GM19023 (cell line): ENCODE measurements at regions not wholly inside any gene's neighbourhood (a gene's known extent, or its start where the extent isn't known, plus 50 kb on each side); places are given as distances from the start of the nearest gene placed in this dataset.

Experiments
- ATAC-seq: cut with Tn5 transposase; IDR thresholded peaks from one replicate; pipeline ENCODE4 v1.9.1; 2021; ENCODE audit warnings: mild to moderate bottlenecking, moderate library complexity; ENCODE audit not compliant: unreplicated experiment

DNA sequence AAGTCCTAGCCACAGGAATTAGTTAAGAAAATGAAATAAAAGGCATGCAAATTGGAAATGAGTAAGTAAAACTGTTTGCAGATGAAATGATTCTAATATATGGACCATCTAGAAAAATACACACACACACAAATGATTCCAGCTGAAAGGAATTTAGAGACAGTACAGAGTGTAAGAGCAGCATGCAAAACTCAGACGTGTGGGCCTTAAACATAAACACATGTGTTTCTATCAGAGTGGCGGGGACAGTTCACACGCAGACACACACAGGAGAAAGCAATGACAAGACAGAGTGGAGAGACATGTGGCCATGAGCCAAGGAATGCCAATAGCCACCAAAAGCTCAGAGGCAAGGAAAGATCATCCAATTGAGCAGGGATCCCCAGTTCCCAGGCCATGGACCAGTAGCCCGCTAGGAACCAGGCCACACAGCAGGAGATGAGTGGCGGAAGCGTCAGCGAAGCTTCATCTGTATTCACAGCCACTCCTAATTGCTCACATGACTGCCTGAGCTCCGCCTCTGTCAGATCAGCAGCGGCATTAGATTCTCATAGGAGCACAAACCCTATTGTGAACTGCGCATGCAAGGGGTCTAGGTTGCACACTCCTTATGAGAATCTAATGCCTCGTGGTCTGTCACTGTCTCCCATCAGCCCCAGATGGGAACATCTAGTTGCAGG lies 155.4 kb downstream of the ARL4C start:
- no peak for ATAC-seq

DNA sequence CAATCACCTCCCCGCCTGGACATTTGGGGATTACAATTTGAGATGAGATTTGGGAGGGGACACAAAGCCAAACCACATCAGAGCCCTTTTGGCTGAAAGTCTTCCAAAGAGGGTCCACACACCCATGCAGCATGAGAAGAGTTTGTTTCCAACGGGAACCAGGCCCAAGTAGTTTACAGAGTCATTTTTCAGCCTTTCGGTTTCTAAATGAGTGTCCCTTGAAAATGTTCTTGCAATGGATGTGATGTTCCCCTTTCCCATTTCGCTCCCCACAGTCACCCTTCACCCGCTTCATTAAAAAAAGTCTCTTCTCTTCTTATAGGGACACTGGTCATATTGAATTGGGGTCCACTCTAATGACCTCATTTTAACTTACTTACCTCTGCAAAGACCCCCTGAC lies 157.4 kb downstream of the ARL4C start:
- ATAC-seq = no peak

DNA sequence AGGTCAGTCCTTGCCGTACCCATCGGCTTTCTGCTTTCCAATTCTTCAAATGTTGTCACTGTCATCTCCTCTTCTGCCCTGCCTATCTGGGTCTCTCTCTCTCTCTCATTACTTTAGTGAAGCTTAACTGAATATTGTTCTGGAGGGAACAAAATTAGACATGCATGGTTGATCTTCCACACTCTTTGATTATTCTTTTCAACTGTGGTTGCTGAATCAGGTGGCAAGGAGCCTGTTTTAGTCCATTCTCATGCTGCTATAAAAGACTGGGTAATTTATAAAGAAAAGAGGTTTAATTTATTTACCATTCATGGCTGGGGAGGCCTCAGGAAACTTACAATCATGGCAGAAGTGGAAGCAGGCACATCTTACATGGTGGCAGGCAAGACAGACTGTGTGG lies 157.9 kb downstream of the ARL4C start:
- ATAC-seq = no peak

DNA sequence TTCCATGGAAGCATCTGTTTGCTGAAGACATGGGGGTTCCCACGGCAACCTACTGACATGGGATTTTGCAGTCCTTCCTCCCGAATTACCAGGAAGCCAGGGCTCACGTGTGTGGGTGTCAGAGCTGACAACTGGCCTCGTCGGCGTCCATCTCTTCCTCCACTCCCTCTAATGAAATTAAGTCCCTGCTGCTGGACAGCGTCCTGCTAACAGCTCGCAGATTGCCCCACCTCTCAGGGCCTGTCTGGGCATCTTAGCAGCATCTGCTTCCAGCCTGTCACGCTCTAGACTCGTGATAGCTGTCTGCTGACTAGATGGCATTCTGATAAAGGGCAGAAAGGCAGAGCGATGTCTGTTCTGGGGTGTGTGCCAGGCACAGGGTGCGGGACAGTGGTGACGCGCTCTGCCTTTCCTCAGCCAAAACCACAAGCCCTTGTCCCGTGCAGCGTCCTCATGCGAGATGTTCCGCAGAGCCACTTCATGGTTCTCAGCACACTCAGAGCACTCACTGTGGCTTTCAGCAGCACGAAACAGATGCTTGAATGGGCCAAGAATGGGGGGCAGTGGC lies 161.1 kb downstream of the ARL4C start:
- ATAC-seq = no peak

DNA sequence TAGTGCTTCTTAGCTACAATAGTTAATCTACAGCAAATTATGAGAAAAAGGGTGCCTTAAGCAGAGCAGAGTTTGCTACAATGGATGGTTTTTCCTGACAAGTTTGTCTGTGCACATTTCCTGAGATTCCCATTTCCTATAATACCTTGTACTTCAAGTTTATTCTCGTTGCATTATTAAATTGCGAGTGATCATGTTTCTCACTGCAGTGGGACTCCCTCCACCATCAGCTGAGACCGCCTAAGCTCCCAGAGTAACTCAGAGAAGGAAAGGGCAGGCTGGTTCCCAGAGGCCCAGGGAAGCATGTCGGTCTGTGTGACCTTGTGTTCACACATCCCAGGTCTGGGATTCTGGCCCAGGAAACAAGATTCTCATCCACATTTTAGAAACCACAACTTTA lies 162.1 kb downstream of the ARL4C start:
- ATAC-seq = no peak

DNA sequence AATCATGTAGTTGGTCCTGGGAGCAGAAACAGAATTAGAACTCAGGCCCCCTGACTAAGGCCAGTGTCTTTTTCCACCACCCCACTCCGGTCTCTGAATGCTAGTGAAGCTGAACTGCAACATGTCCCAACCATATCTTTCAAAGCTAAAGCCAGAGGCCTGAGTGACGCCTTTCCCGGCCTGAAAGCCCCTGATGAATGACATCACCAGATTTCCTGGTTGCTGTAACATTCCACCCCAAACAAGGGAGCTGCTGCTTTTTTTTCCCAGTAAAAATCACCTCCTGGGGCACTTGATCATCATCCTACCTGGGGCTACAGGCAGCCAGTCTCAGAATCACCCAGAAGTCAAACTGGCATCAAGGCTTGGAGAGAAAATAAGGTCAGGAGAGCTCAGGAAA lies 162.7 kb downstream of the ARL4C start:
- no peak for ATAC-seq

DNA sequence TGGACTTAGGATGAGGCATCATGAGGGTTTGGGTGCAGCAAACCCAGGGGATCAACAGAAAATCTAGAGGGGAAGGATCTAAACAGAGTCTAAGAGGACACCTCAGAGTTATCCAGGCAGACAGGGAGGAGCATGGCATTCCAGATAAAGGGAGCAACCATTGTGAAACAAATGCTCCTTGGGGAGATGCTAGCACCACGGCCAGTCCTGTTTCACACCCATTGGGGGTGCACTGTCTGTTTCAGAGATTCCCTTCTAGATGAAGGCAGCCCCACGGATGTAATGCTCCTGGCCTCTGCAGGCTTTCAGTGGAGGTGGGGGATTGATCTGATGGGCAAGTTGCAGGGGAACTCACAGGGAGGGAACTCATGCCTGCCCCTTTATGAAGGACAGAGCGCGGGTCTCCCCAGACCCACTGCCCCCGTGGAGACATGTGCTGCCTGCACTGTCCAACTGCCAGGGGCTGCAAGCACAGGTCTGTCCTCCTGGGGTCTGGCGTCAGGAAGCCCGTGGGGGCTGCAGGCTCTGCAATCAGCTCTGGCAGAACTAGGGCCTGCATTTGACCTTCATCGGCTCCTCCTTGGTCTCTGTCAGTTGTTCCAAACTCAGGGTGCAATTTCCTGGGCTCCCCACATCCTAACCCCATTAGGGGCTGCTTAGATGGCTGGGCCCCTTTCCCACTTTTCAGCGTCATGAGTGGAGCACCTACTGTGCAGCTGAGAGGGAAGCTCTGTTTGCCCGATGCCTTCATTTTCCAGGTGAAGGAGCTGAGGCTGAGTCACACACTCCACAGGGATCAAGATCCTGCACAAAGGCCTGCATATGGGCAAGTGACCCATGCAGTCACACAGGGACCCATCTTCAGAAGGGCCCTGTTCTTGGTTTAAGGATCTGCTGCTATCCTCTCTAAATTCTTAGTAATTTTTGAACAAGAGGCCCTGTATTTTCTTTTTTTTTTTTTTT lies 163.4 kb downstream of the ARL4C start:
- no peak for ATAC-seq

DNA sequence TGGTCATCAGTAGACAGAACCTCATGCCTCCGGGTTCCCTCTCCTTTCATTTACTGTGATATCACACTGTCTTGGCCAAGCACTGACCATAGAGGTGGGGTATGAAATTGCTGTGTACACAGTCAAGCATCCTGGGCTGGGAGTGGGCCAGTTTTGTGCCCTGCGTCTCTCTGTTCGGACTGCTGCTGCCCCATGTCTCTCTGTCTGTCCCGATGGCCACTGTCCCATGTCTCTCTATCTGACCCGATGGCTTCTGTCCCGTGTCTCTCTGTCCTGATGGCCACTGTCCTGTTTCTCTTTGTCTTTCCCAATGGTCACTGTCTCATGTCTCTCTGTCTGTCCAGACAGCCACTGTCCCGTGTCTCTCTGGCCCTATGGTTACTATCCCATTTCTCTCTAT lies 164.9 kb downstream of the ARL4C start:
- no peak for ATAC-seq

DNA sequence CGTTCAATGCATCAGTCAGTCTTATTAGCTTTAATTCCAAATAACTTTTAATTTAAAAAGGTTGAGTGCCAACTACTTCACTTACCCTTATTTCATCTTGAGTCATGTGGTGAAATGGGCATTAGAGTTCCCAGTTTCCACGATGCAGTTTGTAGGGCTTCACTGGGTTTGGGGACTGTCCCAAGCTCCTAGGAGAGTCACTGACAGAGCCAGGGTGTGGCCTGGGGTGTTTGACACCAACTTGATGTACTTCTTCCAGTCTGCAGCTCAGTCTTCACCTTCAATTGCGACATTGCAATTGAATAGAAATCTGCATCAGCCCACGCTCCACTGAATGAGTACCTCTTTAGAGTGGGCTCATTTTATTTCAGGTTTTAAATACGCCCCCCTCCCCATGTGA lies 165.3 kb downstream of the ARL4C start:
- no peak for ATAC-seq

DNA sequence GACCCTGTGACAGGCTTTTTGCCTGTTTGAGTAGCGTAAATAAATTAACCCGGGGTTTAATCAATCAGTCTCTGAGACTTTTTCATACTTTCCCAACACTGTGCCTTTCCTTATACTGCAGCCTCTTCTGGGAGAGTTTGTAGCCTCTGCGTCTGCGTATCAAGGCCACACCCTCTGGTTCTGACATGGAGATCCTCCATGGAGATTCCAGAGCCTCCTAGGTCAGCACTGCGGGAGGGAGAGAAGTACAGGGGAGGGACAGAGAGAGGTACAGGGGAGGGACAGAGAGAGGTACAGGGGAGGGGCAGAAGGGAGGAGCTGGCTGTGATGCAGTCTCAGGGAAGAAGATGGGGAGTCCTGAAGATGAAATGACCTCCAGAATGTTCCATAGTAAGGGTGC lies 166.0 kb downstream of the ARL4C start:
- no peak for ATAC-seq

DNA sequence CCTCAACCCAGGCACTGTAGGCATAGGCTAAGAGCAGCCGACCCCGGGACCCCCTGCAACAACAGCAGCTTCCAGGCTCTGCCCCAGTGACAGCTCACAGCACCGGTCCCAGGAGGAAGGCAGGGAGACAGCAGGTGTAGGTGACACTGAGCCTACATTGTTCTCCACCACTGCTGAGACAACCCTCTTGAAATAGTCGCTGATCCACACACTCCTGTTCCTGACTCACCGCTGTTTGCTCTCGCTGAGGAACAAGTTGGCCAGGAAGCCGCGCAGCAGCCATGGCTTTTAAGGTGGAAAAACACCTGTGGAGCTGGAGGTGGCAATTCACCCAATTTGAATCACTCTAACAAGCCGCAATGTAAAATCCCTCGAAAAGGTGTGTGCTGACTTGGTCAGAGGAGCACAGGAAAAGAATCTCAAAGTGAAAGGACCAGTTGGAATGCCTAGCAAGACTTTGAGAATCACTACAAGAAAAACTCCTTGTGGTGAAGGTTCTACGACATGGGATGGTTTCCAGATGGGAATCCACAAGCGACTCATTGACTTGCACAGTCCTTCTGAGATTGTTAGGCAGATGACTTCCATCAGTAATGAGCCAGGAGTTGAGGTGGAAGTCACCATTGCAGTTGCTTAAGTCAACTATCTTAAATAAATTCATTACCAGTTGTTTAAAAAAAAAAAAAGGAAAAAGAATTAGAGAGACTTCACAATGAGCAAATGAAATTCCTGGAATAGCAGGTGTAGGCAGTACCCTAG lies 167.5 kb downstream of the ARL4C start:
- ATAC-seq = no peak

DNA sequence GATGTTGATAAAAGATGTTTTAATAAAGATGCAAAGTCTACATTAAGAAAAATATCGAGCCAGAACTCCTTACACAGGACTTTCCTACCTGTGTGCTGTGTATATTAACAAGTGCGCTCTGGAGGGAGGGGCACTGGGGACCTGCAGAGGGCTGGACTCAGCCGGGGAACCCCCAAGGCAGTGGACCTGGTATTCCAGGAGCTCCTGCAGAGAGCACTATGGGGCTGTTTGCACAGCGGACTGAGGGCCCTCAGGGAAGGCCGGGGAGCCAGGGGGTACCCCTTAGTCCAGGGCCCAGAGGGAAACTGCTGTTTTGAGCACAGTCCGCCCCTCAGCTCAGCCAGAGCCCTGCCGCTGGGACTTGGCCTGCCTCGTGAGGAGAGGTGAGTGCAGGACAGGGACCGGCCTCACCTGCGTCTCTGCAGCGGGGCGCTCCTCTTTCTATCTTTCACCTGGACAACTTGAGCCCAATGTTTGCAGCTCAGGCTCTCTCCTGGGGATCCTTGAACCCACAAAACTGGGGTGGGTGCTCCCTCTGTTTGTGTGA lies 168.4 kb downstream of the ARL4C start:
- ATAC-seq = no peak

DNA sequence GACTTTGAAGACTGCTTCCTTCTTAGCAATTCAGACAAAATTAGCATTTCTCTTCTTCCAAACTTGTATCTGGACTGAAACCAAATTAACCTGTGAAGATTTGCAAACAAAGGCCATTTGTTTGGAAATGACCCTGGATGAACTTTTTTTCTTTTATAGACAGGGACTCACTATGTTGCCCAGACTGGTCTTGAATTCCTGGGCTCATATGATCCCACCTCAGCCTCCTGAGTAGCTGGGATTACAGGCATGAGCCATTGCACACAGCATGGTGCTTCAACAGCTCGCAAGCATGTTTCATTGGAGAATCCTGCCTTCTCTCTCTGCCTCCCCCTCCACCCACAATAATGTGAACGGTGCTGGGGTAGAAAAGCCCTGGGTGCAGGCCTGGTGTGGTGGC lies 170.2 kb downstream of the ARL4C start:
- no peak for ATAC-seq

DNA sequence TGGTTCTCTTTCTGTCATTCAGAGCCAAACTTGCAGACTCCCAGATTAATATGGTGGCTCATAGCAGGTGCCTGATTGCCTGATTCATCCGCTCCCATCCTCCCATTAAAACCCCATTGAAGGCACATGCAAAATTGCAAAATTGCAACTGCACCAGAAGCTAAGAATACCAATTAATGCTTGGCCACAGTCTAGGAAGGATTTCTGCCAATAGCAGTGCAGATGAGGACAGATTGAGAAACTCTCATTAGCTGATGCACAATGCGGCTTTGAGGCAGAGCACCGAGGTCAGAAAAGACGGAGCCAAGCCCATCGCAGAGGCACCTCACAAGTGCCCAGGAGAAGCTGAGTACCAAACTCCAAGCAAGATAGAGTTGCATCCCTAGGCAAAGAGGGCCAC lies 172.8 kb downstream of the ARL4C start:
- ATAC-seq = no peak

DNA sequence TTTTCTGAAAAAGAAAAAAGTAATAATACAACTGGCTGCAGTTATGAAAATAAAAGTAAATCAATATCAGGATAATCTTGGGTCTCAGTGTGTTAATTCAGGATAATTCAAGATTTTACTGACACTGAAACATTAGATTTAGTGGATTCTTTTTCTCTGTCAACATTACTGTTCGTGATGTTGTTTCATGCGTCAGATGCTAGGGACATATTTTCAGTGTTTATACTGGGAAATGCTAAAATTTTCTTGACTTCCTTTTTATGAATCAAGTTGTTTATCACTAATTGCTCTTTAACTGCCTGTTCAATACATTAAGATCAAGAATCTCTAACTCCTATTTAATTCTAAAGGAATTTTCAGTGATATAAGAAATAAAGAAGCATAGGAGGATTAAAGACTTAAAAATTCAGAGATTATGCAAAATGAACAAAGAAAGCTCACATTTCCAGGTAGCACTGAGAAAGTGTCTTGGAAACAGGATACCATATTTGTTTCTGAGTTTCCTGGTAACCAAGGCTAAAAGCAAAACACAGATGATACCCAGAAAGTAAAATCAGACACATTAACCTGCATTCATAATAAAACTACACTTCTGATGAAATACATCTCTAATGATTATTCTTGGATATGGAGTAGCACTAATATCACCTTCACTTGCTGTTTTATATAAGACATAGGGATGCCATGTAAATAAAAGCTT lies 174.0 kb downstream of the ARL4C start:
- no peak for ATAC-seq

DNA sequence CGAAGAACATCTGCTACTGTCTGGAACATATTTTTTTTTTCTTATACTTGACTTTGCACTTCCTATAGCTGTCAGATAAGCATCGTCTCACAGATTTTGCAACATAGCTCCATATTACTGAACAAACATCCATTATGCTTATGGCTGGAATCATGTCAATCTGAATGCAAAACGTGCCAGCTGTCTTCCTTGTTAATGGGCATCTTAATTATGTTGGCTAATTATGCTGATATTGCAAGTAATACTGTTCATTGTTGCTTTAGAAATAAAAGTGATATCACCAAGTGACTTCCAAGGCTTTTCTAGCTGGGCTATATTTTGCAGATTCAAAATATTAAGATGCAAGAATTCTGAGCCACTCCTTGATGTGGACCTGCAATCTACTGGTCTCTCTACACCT lies 176.8 kb downstream of the ARL4C start:
- no peak for ATAC-seq

DNA sequence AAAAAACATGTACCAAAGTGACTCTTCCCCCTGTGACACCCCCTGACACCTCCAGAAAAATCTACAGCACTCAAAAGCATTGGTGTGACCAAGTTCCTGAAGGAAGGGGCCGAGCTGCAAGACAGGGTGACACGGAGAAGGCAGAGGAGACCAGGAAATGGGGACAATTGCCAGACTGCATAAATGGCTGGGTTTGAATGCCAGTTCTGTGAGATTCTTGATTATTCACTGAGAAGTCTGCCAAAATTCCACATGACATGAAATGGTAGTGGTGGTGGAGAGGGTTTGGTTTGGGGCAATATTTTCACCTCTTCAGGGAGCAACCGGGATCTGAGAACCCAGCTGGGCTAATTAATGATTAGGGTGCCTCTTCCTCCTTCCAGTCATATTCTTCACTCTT lies 178.5 kb downstream of the ARL4C start:
- ATAC-seq = no peak

DNA sequence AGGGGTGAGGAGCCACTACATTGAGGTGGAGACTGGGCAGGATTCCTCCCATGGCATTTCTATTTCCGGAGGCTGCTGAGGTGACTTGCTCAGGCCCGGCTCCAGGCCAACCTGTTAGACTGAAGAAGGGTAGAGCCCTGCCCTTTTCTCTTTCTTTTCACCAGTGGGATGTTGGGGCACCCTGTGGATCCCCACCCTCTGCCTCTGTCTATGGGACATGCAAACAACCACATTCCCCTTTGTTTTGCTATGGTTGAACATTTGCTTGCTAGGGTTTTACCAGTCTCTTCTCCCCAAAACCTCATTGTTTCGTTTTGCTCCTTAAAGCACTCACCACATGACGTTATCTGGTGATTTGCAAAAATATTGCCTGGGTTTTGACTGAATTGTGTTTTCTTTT lies 183.3 kb downstream of the ARL4C start:
- no peak for ATAC-seq

DNA sequence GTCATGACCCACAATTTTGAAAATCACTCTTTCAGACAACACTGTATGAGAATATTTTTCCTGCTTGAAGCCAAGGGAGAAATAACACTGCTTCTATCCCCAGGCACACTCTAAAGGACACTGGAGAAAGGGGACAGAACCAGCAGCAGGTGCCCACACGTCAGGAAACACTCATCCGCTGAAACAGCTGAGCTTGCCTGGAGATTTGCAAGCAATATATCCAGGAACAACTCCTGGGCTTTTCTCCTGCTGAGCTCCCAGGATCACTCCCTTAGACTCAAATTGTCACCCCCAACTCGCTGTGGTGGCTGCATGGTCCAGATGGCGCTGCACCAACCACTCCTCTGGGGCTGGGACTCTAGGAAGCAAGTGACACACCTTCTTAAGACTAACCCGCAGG lies 186.7 kb downstream of the ARL4C start:
- no peak for ATAC-seq

DNA sequence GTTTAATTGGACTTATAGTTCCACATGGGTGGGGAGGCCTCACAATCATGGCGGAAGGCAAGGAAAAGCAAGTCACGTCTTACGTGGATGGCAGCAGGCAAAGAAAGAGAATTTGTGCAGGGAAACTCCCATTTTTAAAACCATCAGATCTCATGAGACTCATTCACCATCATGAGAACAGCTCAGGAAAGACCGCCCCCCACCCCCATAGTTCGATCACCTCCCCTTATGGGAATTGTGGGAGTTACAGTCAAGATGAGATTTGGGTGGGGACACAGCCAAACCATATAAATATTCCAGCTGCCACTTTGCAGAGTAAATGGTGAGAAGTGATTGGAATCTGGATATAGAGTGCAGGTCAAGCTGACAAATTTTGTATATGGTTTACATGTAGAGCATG lies 187.4 kb downstream of the ARL4C start:
- no peak for ATAC-seq
